ENCODE measurements at regions not wholly inside any gene's neighbourhood (a gene's known extent, or its start where the extent isn't known, plus 50 kb on each side); places are given as distances from the start of the nearest gene placed in this dataset.

- no peak for TF ChIP-seq CTCF (IDR thresholded peaks at IDR 0.05)
- H3K9me3 ChIP-seq: no peaks in the 10 kb centered on the region
- no peak for DNase-seq (ENCODE audit: low spot score)
Observed at GRCh38 chr1:220375715-220376114, 103.5 kb upstream of the RAB3GAP2 start.

GRCh38 chr1:220374449-220374848 is 102.2 kb upstream of the RAB3GAP2 start:
- Histone ChIP-seq H3K4me1 (peaks cover 0 to 15% of the 10 kb centered on the region in 2 donors), H3K27ac (no peak overlapping the region), H3K4me3 (no peak overlapping the region), H3K9me3 (no peaks in the 10 kb centered on the region), H3K36me3 (no peaks in the 10 kb centered on the region), H3K27me3 (no peaks in the 10 kb centered on the region)
- DNase-seq (ENCODE audit: low spot score): no peak
- TF ChIP-seq CTCF (IDR thresholded peaks at IDR 0.05): no peak

More at GRCh38 chr1:220375715-220376114, 103.5 kb upstream of the RAB3GAP2 start:
- Histone ChIP-seq H3K36me3 (no peaks in the 10 kb centered on the region), H3K27ac (no peak overlapping the region), H3K4me1 (peaks cover 0 to 3% of the 10 kb centered on the region in 2 donors), H3K4me3 (no peak overlapping the region), H3K27me3 (no peaks in the 10 kb centered on the region)

GRCh38 chr1:220372451-220372850 is 100.2 kb upstream of the RAB3GAP2 start:
- TF ChIP-seq CTCF (IDR thresholded peaks at IDR 0.05): no peak
- no peak overlapping the region for H3K4me3 ChIP-seq
- H3K4me1 ChIP-seq: peaks cover 0 to 28% of the 10 kb centered on the region in 2 donors
- no peak overlapping the region for H3K27ac ChIP-seq
- H3K27me3 ChIP-seq: no peaks in the 10 kb centered on the region
- H3K36me3 ChIP-seq: no peaks in the 10 kb centered on the region
- no peaks in the 10 kb centered on the region for H3K9me3 ChIP-seq
- no peak for DNase-seq (ENCODE audit: low spot score)

GRCh38 chr1:220371324-220371723 is 99.1 kb upstream of the RAB3GAP2 start:
- H3K4me1 ChIP-seq: peaks cover 0 to 28% of the 10 kb centered on the region in 2 donors
- DNase-seq (ENCODE audit: low spot score): no peak
- H3K4me3 ChIP-seq: no peak overlapping the region
- H3K36me3 ChIP-seq: no peaks in the 10 kb centered on the region
- no peaks in the 10 kb centered on the region for H3K9me3 ChIP-seq
- no peak overlapping the region for H3K27ac ChIP-seq
- TF ChIP-seq CTCF (IDR thresholded peaks at IDR 0.05): no peak
- H3K27me3 ChIP-seq: no peaks in the 10 kb centered on the region

- Histone ChIP-seq H3K4me3 (no peak overlapping the region), H3K27ac (peak overlapping the region; percentile 38), H3K27me3 (no peaks in the 10 kb centered on the region), H3K9me3 (no peaks in the 10 kb centered on the region), H3K36me3 (no peaks in the 10 kb centered on the region), H3K4me1 (peaks cover 0 to 28% of the 10 kb centered on the region in 2 donors)
- DNase-seq (ENCODE audit: low spot score): no peak
- no peak for TF ChIP-seq CTCF (IDR thresholded peaks at IDR 0.05)
Observed at GRCh38 chr1:220370041-220370700, 97.9 kb upstream of the RAB3GAP2 start.

- peak overlapping the region in 1 of 2 donors; percentile 38 for H3K27ac ChIP-seq
- H3K36me3 ChIP-seq: no peaks in the 10 kb centered on the region
- TF ChIP-seq CTCF (IDR thresholded peaks at IDR 0.05): no peak
- no peak for DNase-seq (ENCODE audit: low spot score)
- no peaks in the 10 kb centered on the region for H3K27me3 ChIP-seq
- peaks cover 0 to 28% of the 10 kb centered on the region in 2 donors for H3K4me1 ChIP-seq
- no peaks in the 10 kb centered on the region for H3K9me3 ChIP-seq
- H3K4me3 ChIP-seq: no peak overlapping the region
Observed at GRCh38 chr1:220369511-220369910, 97.3 kb upstream of the RAB3GAP2 start.
